K562 (cell line): ENCODE measurements at regions not wholly inside any gene's neighbourhood (a gene's known extent, or its start where the extent isn't known, plus 50 kb on each side); places are given as distances from the start of the nearest gene placed in this dataset.

Experiments used
- ARID1B ChIP-seq: fragments of 450-650 bp; IDR thresholded peaks from 2 replicates; pipeline ENCODE4 v1.6.1; 2016; ENCODE audit warnings: antibody characterized with exemption, mild to moderate bottlenecking, inconsistent platforms
- CBX2 ChIP-seq: fragments of 200-600 bp; sonication (generic); IDR thresholded peaks from one replicate; pipeline ENCODE4 v1.6.1; 2012; ENCODE audit warnings: mild to moderate bottlenecking, low read length, inconsistent platforms; ENCODE audit not compliant: insufficient read depth, poor library complexity, severe bottlenecking
- CBX8 ChIP-seq: fragments of 200-600 bp; sonication (generic); IDR thresholded peaks from 2 replicates; pipeline ENCODE4 v1.6.1; 2012; ENCODE audit warnings: borderline replicate concordance, mixed run types, low read depth, mild to moderate bottlenecking, moderate library complexity, mixed read lengths, low read length, control low read depth, inconsistent platforms; ENCODE audit not compliant: poor library complexity, severe bottlenecking; ENCODE audit errors: extremely low read depth
- ETV1 ChIP-seq: fragments of 450-650 bp; conservative IDR thresholded peaks from 2 replicates; pipeline ENCODE4 v1.6.1; 2016; ENCODE audit warnings: missing genetic modification characterization, control low read depth, low read depth, missing compliant biosample characterization
- FOXA1 ChIP-seq: fragments of 450-650 bp; IDR thresholded peaks from 2 replicates; pipeline ENCODE4 v1.6.1; 2016; ENCODE audit warnings: mild to moderate bottlenecking, borderline replicate concordance
- FOXK2 ChIP-seq, 2 experiments: fragments of 450-650 bp; IDR thresholded peaks in 1 of 2; conservative IDR thresholded peaks in 1 of 2; 2 replicates each; pipeline ENCODE4 v1.6.1; 2016; ENCODE audit warnings: low read depth in 2 of 2, mild to moderate bottlenecking in 1 of 2
- FOXM1 ChIP-seq, 2 experiments: fragments of 450-650 bp in 1 of 2; sonication (generic) in 1 of 2; formaldehyde crosslinking in 1 of 2; IDR thresholded peaks; 2 replicates each; pipeline versions ENCODE4 v1.6.1 to v1.9.0; 2017 to 2022; ENCODE audit warnings: low read depth in 2 of 2, mild to moderate bottlenecking in 2 of 2, missing genetic modification reagents in 1 of 2, moderate library complexity in 1 of 2
- HMG20A ChIP-seq: fragments of 450-650 bp; formaldehyde crosslinking; conservative IDR thresholded peaks from 2 replicates; pipeline ENCODE4 v1.4.0; 2020; ENCODE audit warnings: mild to moderate bottlenecking, mixed read lengths
- ILF3 ChIP-seq: fragments of 450-650 bp; IDR thresholded peaks from 2 replicates; pipeline ENCODE4 v1.6.1; 2018; ENCODE audit warnings: antibody characterized with exemption, mild to moderate bottlenecking, moderate library complexity, borderline replicate concordance
- JUND ChIP-seq, 2 experiments: IDR thresholded peaks; 2 replicates in 1 of 2; 3 replicates in 1 of 2; pipeline ENCODE4 v1.6.1; 2011; ENCODE audit warnings: borderline replicate concordance in 2 of 2, low read depth in 2 of 2, low read length in 2 of 2, improper control_type of control experiment in 1 of 2, missing biosample characterization in 1 of 2, missing genetic modification characterization in 1 of 2, missing genetic modification reagents in 1 of 2
- KDM1A ChIP-seq, 2 experiments: fragments of 450-650 bp; IDR thresholded peaks; 2 replicates each; pipeline ENCODE4 v1.6.1; 2016; ENCODE audit warnings: mild to moderate bottlenecking in 2 of 2
- NCOA4 ChIP-seq: fragments of 450-650 bp; IDR thresholded peaks from 2 replicates; pipeline ENCODE4 v1.6.1; 2018; ENCODE audit warnings: mild to moderate bottlenecking; ENCODE audit not compliant: partially characterized antibody
- NCOA6 ChIP-seq: fragments of 450-650 bp; IDR thresholded peaks from 2 replicates; pipeline ENCODE4 v1.6.1; 2017; ENCODE audit warnings: mild to moderate bottlenecking
- PHB2 ChIP-seq: fragments of 450-650 bp; IDR thresholded peaks from 2 replicates; pipeline ENCODE4 v1.6.1; 2017; ENCODE audit warnings: low read depth
- RBM15 ChIP-seq: fragments of 200-400 bp; formaldehyde crosslinking; IDR thresholded peaks from 2 replicates; pipeline ENCODE4 v1.6.1; 2018; ENCODE audit warnings: mild to moderate bottlenecking, low read length, moderate library complexity; ENCODE audit not compliant: insufficient read depth
- SMARCB1 ChIP-seq: IDR thresholded peaks from 2 replicates; pipeline ENCODE4 v1.6.1; 2011; ENCODE audit warnings: improper control_type of control experiment, low read depth; ENCODE audit not compliant: insufficient read length
- STAG1 ChIP-seq: sonication (generic); formaldehyde crosslinking; IDR thresholded peaks from 2 replicates; pipeline ENCODE4 v1.5.0; 2020; ENCODE audit warnings: missing genetic modification reagents, borderline replicate concordance
- TEAD2 ChIP-seq: fragments of 450-650 bp; IDR thresholded peaks from 2 replicates; pipeline ENCODE4 v1.6.1; 2016; ENCODE audit warnings: missing genetic modification characterization, control low read depth, missing compliant biosample characterization
- ZBTB7A ChIP-seq: IDR thresholded peaks from 2 replicates; pipeline ENCODE4 v1.6.1; 2011; ENCODE audit warnings: low read depth, mild to moderate bottlenecking, low read length, moderate library complexity, borderline replicate concordance; ENCODE audit not compliant: control insufficient read depth
- ZNF644 ChIP-seq: fragments of 200-800 bp; sonication (Bioruptor generic); IDR thresholded peaks from 2 replicates; pipeline ENCODE4 v1.6.1; 2016; ENCODE audit warnings: low read depth, missing genetic modification characterization, missing compliant biosample characterization
- TF ChIP-seq, protein P1 (sequence below): sonication (generic); formaldehyde crosslinking; IDR thresholded peaks from 2 replicates; pipeline ENCODE4 v1.9.0; 2022; ENCODE audit warnings: mild to moderate bottlenecking, missing genetic modification reagents
- TF ChIP-seq, protein P2 (sequence below): fragments of 450-650 bp; IDR thresholded peaks from 2 replicates; pipeline ENCODE4 v1.6.1; 2017; ENCODE audit warnings: antibody characterized with exemption
- TF ChIP-seq, protein P3 (sequence below): sonication (generic); formaldehyde crosslinking; IDR thresholded peaks from 2 replicates; pipeline ENCODE4 v1.8.1; 2023; ENCODE audit warnings: mild to moderate bottlenecking, missing genetic modification reagents, moderate library complexity

- TF ChIP-seq FOXK2 (conservative IDR thresholded peaks at IDR 0.05 in 1 of 2, IDR thresholded peaks at IDR 0.05 in 1 of 2; ENCODE audit: low read depth in 2 of 2) (peak; percentile 68 to 69), CBX2 (no peak), JUND (IDR thresholded peaks at IDR 0.05; ENCODE audit: borderline replicate concordance, low read depth, low read length) (peak; percentile 90), JUND (tag; IDR thresholded peaks at IDR 0.05; ENCODE audit: borderline replicate concordance, low read depth, low read length) (peak; percentile 92; the same call in 2 of the 3 replicates), TEAD2 (tag) (no peak), ILF3 (no peak), KDM1A (IDR thresholded peaks at IDR 0.05) (no peak), HMG20A (CRISPR knock-in tag) (no peak), PHB2 (no peak), ETV1 (tag) (peak; percentile 69; the same call in 1 of the 2 replicates), ZBTB7A (no peak), FOXA1 (no peak), NCOA4 (no peak), SMARCB1 (no peak), NCOA6 (no peak), FOXM1 (IDR thresholded peaks at IDR 0.05; ENCODE audit: low read depth) (peak; percentile 81), FOXM1 (CRISPR knock-in tag; IDR thresholded peaks at IDR 0.05; ENCODE audit: low read depth) (no peak), RBM15 (peak; percentile 83; the same call in 1 of the 2 replicates), CBX8 (no peak), ARID1B (peak; percentile 38; the same call in 1 of the 2 replicates), ZNF644 (tag) (peak; percentile 62), STAG1 (CRISPR knock-in tag) (no peak)
- TF ChIP-seq, protein P1, sequence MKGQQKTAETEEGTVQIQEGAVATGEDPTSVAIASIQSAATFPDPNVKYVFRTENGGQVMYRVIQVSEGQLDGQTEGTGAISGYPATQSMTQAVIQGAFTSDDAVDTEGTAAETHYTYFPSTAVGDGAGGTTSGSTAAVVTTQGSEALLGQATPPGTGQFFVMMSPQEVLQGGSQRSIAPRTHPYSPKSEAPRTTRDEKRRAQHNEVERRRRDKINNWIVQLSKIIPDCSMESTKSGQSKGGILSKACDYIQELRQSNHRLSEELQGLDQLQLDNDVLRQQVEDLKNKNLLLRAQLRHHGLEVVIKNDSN (CRISPR knock-in tag) = no peak
- TF ChIP-seq, protein P2, sequence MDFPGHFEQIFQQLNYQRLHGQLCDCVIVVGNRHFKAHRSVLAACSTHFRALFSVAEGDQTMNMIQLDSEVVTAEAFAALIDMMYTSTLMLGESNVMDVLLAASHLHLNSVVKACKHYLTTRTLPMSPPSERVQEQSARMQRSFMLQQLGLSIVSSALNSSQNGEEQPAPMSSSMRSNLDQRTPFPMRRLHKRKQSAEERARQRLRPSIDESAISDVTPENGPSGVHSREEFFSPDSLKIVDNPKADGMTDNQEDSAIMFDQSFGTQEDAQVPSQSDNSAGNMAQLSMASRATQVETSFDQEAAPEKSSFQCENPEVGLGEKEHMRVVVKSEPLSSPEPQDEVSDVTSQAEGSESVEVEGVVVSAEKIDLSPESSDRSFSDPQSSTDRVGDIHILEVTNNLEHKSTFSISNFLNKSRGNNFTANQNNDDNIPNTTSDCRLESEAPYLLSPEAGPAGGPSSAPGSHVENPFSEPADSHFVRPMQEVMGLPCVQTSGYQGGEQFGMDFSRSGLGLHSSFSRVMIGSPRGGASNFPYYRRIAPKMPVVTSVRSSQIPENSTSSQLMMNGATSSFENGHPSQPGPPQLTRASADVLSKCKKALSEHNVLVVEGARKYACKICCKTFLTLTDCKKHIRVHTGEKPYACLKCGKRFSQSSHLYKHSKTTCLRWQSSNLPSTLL = no peak
- TF ChIP-seq, protein P3, sequence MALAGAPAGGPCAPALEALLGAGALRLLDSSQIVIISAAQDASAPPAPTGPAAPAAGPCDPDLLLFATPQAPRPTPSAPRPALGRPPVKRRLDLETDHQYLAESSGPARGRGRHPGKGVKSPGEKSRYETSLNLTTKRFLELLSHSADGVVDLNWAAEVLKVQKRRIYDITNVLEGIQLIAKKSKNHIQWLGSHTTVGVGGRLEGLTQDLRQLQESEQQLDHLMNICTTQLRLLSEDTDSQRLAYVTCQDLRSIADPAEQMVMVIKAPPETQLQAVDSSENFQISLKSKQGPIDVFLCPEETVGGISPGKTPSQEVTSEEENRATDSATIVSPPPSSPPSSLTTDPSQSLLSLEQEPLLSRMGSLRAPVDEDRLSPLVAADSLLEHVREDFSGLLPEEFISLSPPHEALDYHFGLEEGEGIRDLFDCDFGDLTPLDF (CRISPR knock-in tag) = peak; percentile 100
Measured at GRCh38 chr6:27146706-27147505, 100.6 kb upstream of the PRSS16 start (continued).
